MCF 10A (cell line): ENCODE measurements at regions not wholly inside any gene's neighbourhood (a gene's known extent, or its start where the extent isn't known, plus 50 kb on each side); places are given as distances from the start of the nearest gene placed in this dataset.

Source experiments
- BruUV-seq: library from RNA; stranded (reverse); fragments of 400-500 nt; replicated peaks from 2 replicates; lab custom pipeline; 2021; lab: Mats Ljungman, UMichigan
- CTCF ChIA-PET: fragments of 300-600 bp; sonication (Branson Sonifier 250); formaldehyde crosslinking; extraction: SDS; loops from one replicate; lab custom pipeline; 2021; ENCODE audit warnings: antibody characterized with exemption, inconsistent platforms; lab: Yijun Ruan, JAX
- POLR2A ChIA-PET: fragments of 300-600, 350-650 bp; sonication (Branson Sonifier 250); formaldehyde crosslinking; extraction: SDS; loops from one replicate; lab custom pipeline; 2020; ENCODE audit warnings: antibody characterized with exemption, inconsistent platforms; lab: Yijun Ruan, JAX
- DNase-seq: peaks from one replicate; pipeline ENCODE4 v3.0.0-alpha.2; 2018; ENCODE audit not compliant: unreplicated experiment
- H3K27ac Mint-ChIP-seq: one replicate; pipeline ENCODE4 v1.8.0; 2022; ENCODE audit warnings: mild to moderate bottlenecking, low read depth, mixed read lengths; ENCODE audit not compliant: unreplicated experiment
- H3K27me3 Mint-ChIP-seq: one replicate; pipeline ENCODE4 v1.8.0; 2022; ENCODE audit warnings: mixed read lengths; ENCODE audit not compliant: insufficient read depth, unreplicated experiment
- H3K36me3 Mint-ChIP-seq: one replicate; pipeline ENCODE4 v1.8.0; 2022; ENCODE audit warnings: mild to moderate bottlenecking, moderate library complexity, mixed read lengths; ENCODE audit not compliant: insufficient read depth, unreplicated experiment
- H3K4me1 Mint-ChIP-seq: one replicate; pipeline ENCODE4 v1.8.0; 2022; ENCODE audit warnings: mixed read lengths; ENCODE audit not compliant: insufficient read depth, unreplicated experiment
- H3K4me3 Mint-ChIP-seq: one replicate; pipeline ENCODE4 v1.8.0; 2022; ENCODE audit warnings: mild to moderate bottlenecking, moderate library complexity, mixed read lengths; ENCODE audit not compliant: unreplicated experiment
- H3K9me3 Mint-ChIP-seq: one replicate; pipeline ENCODE4 v1.8.0; 2022; ENCODE audit warnings: mixed read lengths; ENCODE audit not compliant: unreplicated experiment
- intact Hi-C: fragments of 100-400 bp; cut with micrococcal nuclease; formaldehyde crosslinking; loops from 2 replicates; pipeline ENCODE4 v1.14.1; 2022
- TF ChIP-seq, protein P1 (sequence below): fragments of 200-600 bp; IDR thresholded peaks from one replicate; pipeline ENCODE4 v1.8.0; 2022; ENCODE audit warnings: antibody characterized with exemption, mild to moderate bottlenecking; ENCODE audit not compliant: unreplicated experiment

DNA sequence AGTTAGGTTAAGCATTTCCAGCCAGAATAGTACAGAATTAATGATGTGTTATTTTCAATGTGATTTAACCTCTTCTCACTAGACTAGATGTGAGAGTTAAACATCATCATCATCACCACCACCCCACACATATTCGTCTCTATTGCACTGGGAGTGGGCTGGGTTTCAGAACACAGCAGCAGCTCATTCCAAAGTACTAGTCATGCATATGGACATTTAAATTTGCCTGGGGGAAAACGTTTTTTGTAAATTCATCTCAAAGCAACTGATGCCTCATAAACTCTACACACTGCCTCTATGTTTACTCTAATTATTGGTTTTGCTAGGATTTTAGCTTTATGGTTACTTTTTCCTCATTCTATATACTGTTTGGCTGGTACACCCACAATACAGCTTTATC, 509.1 kb downstream of the PPP4R3C start:
- intact Hi-C loops: no loop called here
- no peaks in the 10 kb centered on the region for H3K27me3 Mint-ChIP-seq
- POLR2A ChIA-PET: no interaction called here
- CTCF ChIA-PET: interaction anchor here (0.6 kb wide), 1 partner anchor 54 kb away, joined by 3 read pairs; no protein-coding TSS in a partner anchor
- H3K36me3 Mint-ChIP-seq: no peaks in the 10 kb centered on the region
- TF ChIP-seq, protein P1, sequence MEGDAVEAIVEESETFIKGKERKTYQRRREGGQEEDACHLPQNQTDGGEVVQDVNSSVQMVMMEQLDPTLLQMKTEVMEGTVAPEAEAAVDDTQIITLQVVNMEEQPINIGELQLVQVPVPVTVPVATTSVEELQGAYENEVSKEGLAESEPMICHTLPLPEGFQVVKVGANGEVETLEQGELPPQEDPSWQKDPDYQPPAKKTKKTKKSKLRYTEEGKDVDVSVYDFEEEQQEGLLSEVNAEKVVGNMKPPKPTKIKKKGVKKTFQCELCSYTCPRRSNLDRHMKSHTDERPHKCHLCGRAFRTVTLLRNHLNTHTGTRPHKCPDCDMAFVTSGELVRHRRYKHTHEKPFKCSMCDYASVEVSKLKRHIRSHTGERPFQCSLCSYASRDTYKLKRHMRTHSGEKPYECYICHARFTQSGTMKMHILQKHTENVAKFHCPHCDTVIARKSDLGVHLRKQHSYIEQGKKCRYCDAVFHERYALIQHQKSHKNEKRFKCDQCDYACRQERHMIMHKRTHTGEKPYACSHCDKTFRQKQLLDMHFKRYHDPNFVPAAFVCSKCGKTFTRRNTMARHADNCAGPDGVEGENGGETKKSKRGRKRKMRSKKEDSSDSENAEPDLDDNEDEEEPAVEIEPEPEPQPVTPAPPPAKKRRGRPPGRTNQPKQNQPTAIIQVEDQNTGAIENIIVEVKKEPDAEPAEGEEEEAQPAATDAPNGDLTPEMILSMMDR: no peak
- H3K4me1 Mint-ChIP-seq: peaks cover 14% of the 10 kb centered on the region
- DNase-seq: no peak
- BruUV-seq: no TSS peak
- H3K4me3 Mint-ChIP-seq: no peak overlapping the region
- H3K27ac Mint-ChIP-seq: no peak overlapping the region
- peaks cover 8% of the 10 kb centered on the region for H3K9me3 Mint-ChIP-seq

DNA sequence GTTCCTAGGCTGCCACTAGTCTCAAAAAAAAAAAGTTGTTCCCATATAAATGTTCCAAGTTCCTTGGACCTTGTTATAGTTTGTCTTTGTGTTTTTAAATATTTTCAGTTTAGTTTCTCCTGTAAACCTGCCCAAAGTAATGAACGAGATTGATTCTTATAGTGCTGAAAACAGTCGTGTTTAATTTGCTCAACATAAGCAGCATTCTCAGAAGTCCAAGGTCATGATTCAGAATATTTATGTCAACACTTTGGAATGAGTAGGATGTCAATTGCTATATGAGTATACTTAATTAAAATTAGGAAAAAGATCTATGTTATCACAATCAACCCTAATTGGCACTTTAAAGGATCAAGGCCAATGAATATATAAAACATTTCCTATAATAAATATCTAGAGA, 510.9 kb downstream of the PPP4R3C start:
- BruUV-seq: no TSS peak
- Mint-ChIP-seq H3K4me1 (peaks cover 14% of the 10 kb centered on the region), H3K27ac (peak overlapping the region; percentile 35), H3K4me3 (no peak overlapping the region), H3K9me3 (peaks cover 18% of the 10 kb centered on the region), H3K27me3 (no peaks in the 10 kb centered on the region), H3K36me3 (no peaks in the 10 kb centered on the region)
- ChIA-PET CTCF (no interaction called here), POLR2A (no interaction called here)
- no peak for DNase-seq
- TF ChIP-seq, protein P1: no peak
- intact Hi-C loops: no loop called here

DNA sequence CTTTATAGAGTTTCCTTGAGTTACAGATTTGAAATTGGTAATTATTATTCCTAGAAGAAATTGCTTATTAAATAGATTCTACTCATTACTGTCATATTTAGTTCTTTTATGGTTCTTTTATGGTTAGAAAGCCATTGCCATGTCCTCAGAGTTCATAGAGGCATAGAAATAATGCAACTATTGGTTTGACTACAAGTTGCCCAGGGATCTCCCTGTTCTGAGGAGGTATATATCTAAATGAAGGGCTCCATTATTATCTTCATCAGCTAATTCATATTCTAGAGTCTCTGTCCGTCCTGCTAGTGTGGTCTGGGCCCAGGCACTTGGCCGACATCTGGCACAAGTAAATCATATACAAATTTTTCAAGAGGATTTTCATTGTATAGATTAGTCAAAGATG, 535.7 kb downstream of the PPP4R3C start:
- TF ChIP-seq, protein P1: no peak
- H3K9me3 Mint-ChIP-seq: peaks cover 8% of the 10 kb centered on the region
- ChIA-PET POLR2A (no interaction called here), CTCF (no interaction called here)
- DNase-seq: no peak
- no peaks in the 10 kb centered on the region for H3K27me3 Mint-ChIP-seq
- H3K4me1 Mint-ChIP-seq: peaks cover 5% of the 10 kb centered on the region
- no peak overlapping the region for H3K4me3 Mint-ChIP-seq
- no peak overlapping the region for H3K27ac Mint-ChIP-seq
- no peaks in the 10 kb centered on the region for H3K36me3 Mint-ChIP-seq
- intact Hi-C loops: no loop called here
- BruUV-seq: no TSS peak

DNA sequence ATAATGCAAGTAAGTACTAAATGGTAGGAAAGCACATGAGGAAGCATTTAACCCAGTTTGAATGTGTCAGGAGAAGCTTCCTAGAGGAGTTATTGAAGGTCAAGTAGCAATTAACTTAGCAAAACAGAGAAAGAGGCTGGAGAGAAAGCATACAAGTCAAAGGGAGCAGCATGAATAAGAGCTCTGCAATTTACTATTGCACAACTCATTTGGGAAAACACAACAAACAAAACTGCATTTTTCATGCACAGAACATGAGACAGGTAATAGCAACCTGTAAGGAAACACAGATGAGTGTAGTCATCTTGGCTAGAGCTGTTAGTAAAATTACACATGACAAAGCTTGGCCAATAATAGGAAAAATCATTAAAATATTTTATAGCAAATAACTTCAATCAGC, 538.1 kb downstream of the PPP4R3C start:
- intact Hi-C loops: no loop called here
- ChIA-PET CTCF (interaction anchor here (0.8 kb wide), 1 partner anchor 74 kb away, joined by 3 read pairs; no protein-coding TSS in a partner anchor), POLR2A (interaction anchor here (0.6 to 1.4 kb wide), 2 partner anchors 9 to 71 kb away, joined by 3 read pairs; no protein-coding TSS in a partner anchor)
- Mint-ChIP-seq H3K9me3 (no peaks in the 10 kb centered on the region), H3K36me3 (no peaks in the 10 kb centered on the region), H3K27me3 (no peaks in the 10 kb centered on the region), H3K4me1 (peaks cover under 1% of the 10 kb centered on the region), H3K4me3 (no peak overlapping the region), H3K27ac (no peak overlapping the region)
- TF ChIP-seq, protein P1: no peak
- BruUV-seq: no TSS peak
- DNase-seq: peak; percentile 46
